ENCODE measurements at regions not wholly inside any gene's neighbourhood (a gene's known extent, or its start where the extent isn't known, plus 50 kb on each side); places are given as distances from the start of the nearest gene placed in this dataset.

- no peak for TF ChIP-seq ZNF639 (CRISPR knock-in tag; conservative IDR thresholded peaks at IDR 0.05)
- peak; percentile 25; the same call in 1 of the 2 replicates for TF ChIP-seq SMC3 (IDR thresholded peaks at IDR 0.05; ENCODE audit: low read length)
- TF ChIP-seq BHLHE40 (IDR thresholded peaks at IDR 0.05; ENCODE audit: low read length), result peak; percentile 40; the same call in 1 of the 2 replicates
- peak; percentile 62 for TF ChIP-seq NR2F6 (IDR thresholded peaks at IDR 0.05)
- TF ChIP-seq NR2F6 (CRISPR knock-in tag; IDR thresholded peaks at IDR 0.05), result 0 out of 2 replicates have a peak, but pooled peaks have one; percentile 49
- TF ChIP-seq ZNF280B (CRISPR knock-in tag; IDR thresholded peaks at IDR 0.05; ENCODE audit: borderline replicate concordance), result no peak
- TF ChIP-seq ARID2 (CRISPR knock-in tag; IDR thresholded peaks at IDR 0.05; ENCODE audit: borderline replicate concordance), result no peak
- TF ChIP-seq SALL1 (CRISPR knock-in tag; IDR thresholded peaks at IDR 0.05), result 0 out of 2 replicates have a peak, but pooled peaks have one; percentile 17
- no peak for TF ChIP-seq SOX6 (IDR thresholded peaks at IDR 0.05)
- TF ChIP-seq SOX6 (CRISPR knock-in tag; IDR thresholded peaks at IDR 0.05), result peak; percentile 45
- peak; percentile 80 for TF ChIP-seq RFX3 (CRISPR knock-in tag; IDR thresholded peaks at IDR 0.05)
- TF ChIP-seq ZNF609 (CRISPR knock-in tag; IDR thresholded peaks at IDR 0.05; ENCODE audit: borderline replicate concordance), result peak; percentile 21; the same call in 1 of the 2 replicates
- TF ChIP-seq ZNF503 (CRISPR knock-in tag; IDR thresholded peaks at IDR 0.05), result 0 out of 2 replicates have a peak, but pooled peaks have one; percentile 24
- 0 out of 2 replicates have a peak, but pooled peaks have one; percentile 17 for TF ChIP-seq GATAD2A (CRISPR knock-in tag; IDR thresholded peaks at IDR 0.05)
- TF ChIP-seq NCOR1 (IDR thresholded peaks at IDR 0.05; ENCODE audit: borderline replicate concordance, low read length), result peak; percentile 95
- TF ChIP-seq MAFK (conservative IDR thresholded peaks at IDR 0.05 in 1 of 2, IDR thresholded peaks at IDR 0.05 in 1 of 2; ENCODE audit: low read length in 2 of 2), result peak; percentile 96 to 98
Observed at GRCh38 chr12:75954041-75954440, 77.5 kb downstream of the PHLDA1 start (continued).
